IMR-90 (cell line): ENCODE measurements at regions not wholly inside any gene's neighbourhood (a gene's known extent, or its start where the extent isn't known, plus 50 kb on each side); places are given as distances from the start of the nearest gene placed in this dataset.

Experiments used
- ATAC-seq: fragments of 200-7000 bp; cut with Tn5 transposase; 2 replicates; pipeline ENCODE4 v1.9.1; 2020; ENCODE audit warnings: low read depth, mild to moderate bottlenecking, moderate library complexity
- BruUV-seq: library from RNA; stranded (reverse); fragments of 400-500 nt; replicated peaks from 2 replicates; lab custom pipeline; 2021; lab: Mats Ljungman, UMichigan
- CTCF ChIA-PET: fragments of 300-600 bp; formaldehyde crosslinking; extraction: SDS; loops from one replicate; lab custom pipeline; 2021; ENCODE audit warnings: antibody characterized with exemption; lab: Yijun Ruan, JAX
- POLR2A ChIA-PET: fragments of 300-600 bp; sonication (Branson Sonifier 250); formaldehyde crosslinking; loops from one replicate; lab custom pipeline; 2022; ENCODE audit warnings: antibody characterized with exemption; ENCODE audit not compliant: unreplicated experiment; lab: Charles Lee
- DNase-seq: peaks from one replicate; pipeline ENCODE4 v3.0.0; 2013
- H2AFZ ChIP-seq: replicated peaks from 2 replicates; pipeline ENCODE3; 2013; ENCODE audit warnings: low read length, mild to moderate bottlenecking; ENCODE audit not compliant: poor library complexity
- H2AK5ac ChIP-seq: 2 replicates; pipeline ENCODE4 v1.6.1; 2013; ENCODE audit warnings: low read depth, low read length, inconsistent platforms
- H2AK9ac ChIP-seq: replicated peaks from 2 replicates; pipeline ENCODE3; 2013; ENCODE audit warnings: mild to moderate bottlenecking, low read depth, low read length, moderate library complexity; ENCODE audit not compliant: poor library complexity
- H2BK120ac ChIP-seq: 2 replicates; pipeline ENCODE4 v1.6.1; 2013; ENCODE audit warnings: low read depth, low read length, inconsistent platforms
- H2BK15ac ChIP-seq: 3 replicates; pipeline ENCODE4 v1.6.1; 2013; ENCODE audit warnings: low read depth, low read length, inconsistent platforms
- H2BK20ac ChIP-seq: 2 replicates; pipeline ENCODE4 v1.6.1; 2013; ENCODE audit warnings: low read depth, mild to moderate bottlenecking, inconsistent platforms, low read length, moderate library complexity
- H2BK5ac ChIP-seq: 2 replicates; pipeline ENCODE4 v1.6.1; 2013; ENCODE audit warnings: mild to moderate bottlenecking, low read depth, low read length, inconsistent platforms; ENCODE audit not compliant: poor library complexity, severe bottlenecking
- H3K14ac ChIP-seq: replicated peaks from 2 replicates; pipeline ENCODE4 v1.6.1; 2013; ENCODE audit warnings: low read depth, low read length, inconsistent platforms
- H3K18ac ChIP-seq: 2 replicates; pipeline ENCODE4 v1.6.1; 2013; ENCODE audit warnings: low read depth, low read length, control low read depth
- H3K23ac ChIP-seq: 2 replicates; pipeline ENCODE4 v1.6.1; 2013; ENCODE audit warnings: low read depth, low read length, inconsistent platforms
- H3K27ac ChIP-seq: 2 replicates; pipeline ENCODE4 v1.5.1; 2013; ENCODE audit warnings: mild to moderate bottlenecking, control low read depth, low read length; ENCODE audit not compliant: insufficient read depth
- H3K27me3 ChIP-seq: 2 replicates; pipeline ENCODE4 v1.6.1; 2013; ENCODE audit warnings: low read length; ENCODE audit not compliant: control insufficient read depth, insufficient read depth
- H3K36me3 ChIP-seq: 2 replicates; pipeline ENCODE4 v1.6.1; 2013; ENCODE audit warnings: low read length, mixed read lengths; ENCODE audit not compliant: control insufficient read depth, insufficient read depth
- H3K4ac ChIP-seq: 2 replicates; pipeline ENCODE4 v1.6.1; 2013; ENCODE audit warnings: low read depth, low read length, inconsistent platforms
- H3K4me1 ChIP-seq: 2 replicates; pipeline ENCODE4 v1.6.1; 2013; ENCODE audit warnings: low read length, mixed read lengths; ENCODE audit not compliant: control insufficient read depth, insufficient read depth
- H3K4me2 ChIP-seq: 2 replicates; pipeline ENCODE4 v1.6.1; 2013; ENCODE audit warnings: low read depth, mild to moderate bottlenecking, control low read depth, low read length, moderate library complexity
- H3K4me3 ChIP-seq: 2 replicates; pipeline ENCODE4 v1.5.1; 2013; ENCODE audit warnings: low read depth, mild to moderate bottlenecking, control low read depth, low read length, moderate library complexity; ENCODE audit not compliant: insufficient read depth
- H3K56ac ChIP-seq: 2 replicates; pipeline ENCODE4 v1.6.1; 2013; ENCODE audit warnings: low read length, inconsistent platforms; ENCODE audit not compliant: insufficient read depth; ENCODE audit errors: extremely low read depth
- H3K79me1 ChIP-seq, 2 experiments: 2 replicates each; pipeline ENCODE4 v1.6.1; 2013; ENCODE audit warnings: low read length in 2 of 2, inconsistent platforms in 1 of 2, low read depth in 1 of 2
- H3K9ac ChIP-seq: 2 replicates; pipeline ENCODE4 v1.6.1; 2013; ENCODE audit warnings: low read depth, low read length, control low read depth
- H3K9me1 ChIP-seq: 2 replicates; pipeline ENCODE4 v1.6.1; 2013; ENCODE audit warnings: low read length, inconsistent platforms; ENCODE audit not compliant: insufficient read depth
- H3K9me3 ChIP-seq: 2 replicates; pipeline ENCODE4 v1.6.1; 2013; ENCODE audit warnings: low read length; ENCODE audit not compliant: control insufficient read depth, insufficient read depth
- H4K20me1 ChIP-seq: 2 replicates; pipeline ENCODE4 v1.6.1; 2013; ENCODE audit warnings: low read length, inconsistent platforms; ENCODE audit not compliant: insufficient read depth
- H4K5ac ChIP-seq: 2 replicates; pipeline ENCODE4 v1.6.1; 2013; ENCODE audit warnings: mild to moderate bottlenecking, low read depth, low read length, control low read depth
- H4K8ac ChIP-seq, 2 experiments: 2 replicates each; pipeline ENCODE4 v1.6.1; 2013; ENCODE audit warnings: low read depth in 2 of 2, low read length in 2 of 2, control low read depth in 1 of 2, inconsistent platforms in 1 of 2
- H4K91ac ChIP-seq: 2 replicates; pipeline ENCODE4 v1.6.1; 2013; ENCODE audit warnings: low read depth, low read length, inconsistent platforms; ENCODE audit not compliant: insufficient read depth
- CHD1 ChIP-seq: IDR thresholded peaks from 2 replicates; pipeline ENCODE4 v1.6.1; 2012; ENCODE audit warnings: low read depth, low read length, improper control_type of control experiment
- MXI1 ChIP-seq: IDR thresholded peaks from 2 replicates; pipeline ENCODE4 v1.6.1; 2012; ENCODE audit warnings: low read depth, mild to moderate bottlenecking, low read length, moderate library complexity, borderline replicate concordance
- WGBS, 2 experiments: methylation state at CpG; one replicate each; pipeline versions ENCODE4 v1.1.5 to v1.1.7; 2013; ENCODE audit warnings: missing lambda C conversion rate in 2 of 2; ENCODE audit not compliant: insufficient read length in 1 of 2; ENCODE audit errors: extremely low coverage in 2 of 2; 5-methylcytosine and 5-hydroxymethylcytosine counted together
- dilution Hi-C: fragments of 300-500 bp; cut with HindIII; formaldehyde crosslinking; loops from one replicate; pipeline ENCODE4 v1.14.3; 2018; ENCODE audit warnings: low sequenced_read_pairs; ENCODE audit not compliant: unreplicated experiment
- in situ Hi-C: fragments of 300-500 bp; cut with MboI; formaldehyde crosslinking; loops from 3 replicates; pipeline ENCODE4 v1.14.3; 2019; ENCODE audit warnings: low sequenced_read_pairs, inconsistent platforms, mixed read lengths
- intact Hi-C: fragments of 100-400 bp; cut with micrococcal nuclease; formaldehyde crosslinking; loops from 2 replicates; pipeline ENCODE4 v1.10.0; 2022

- Histone ChIP-seq H3K4me1 (peaks cover 2% of the 10 kb centered on the region; the same call in 1 of the 2 replicates), H4K20me1 (no peaks in the 10 kb centered on the region), H2AK5ac (no peak overlapping the region), H3K9me3 (no peaks in the 10 kb centered on the region), H2BK15ac (no peak overlapping the region), H3K4me3 (no peak overlapping the region), H3K56ac (no peak overlapping the region), H3K18ac (no peak overlapping the region), H2AK9ac (no peak overlapping the region), H2AFZ (no peak overlapping the region), H3K4me2 (no peak overlapping the region), H3K9ac (no peak overlapping the region), H3K4ac (no peak overlapping the region), H4K5ac (no peak overlapping the region), H3K27me3 (no peaks in the 10 kb centered on the region), H3K27ac (no peak overlapping the region), H4K91ac (no peak overlapping the region), H2BK5ac (no peak overlapping the region), H2BK20ac (no peak overlapping the region), H3K14ac (no peak overlapping the region), H4K8ac (no peak overlapping the region), H3K36me3 (no peaks in the 10 kb centered on the region), H2BK120ac (no peak overlapping the region), H3K79me1 (no peaks in the 10 kb centered on the region), H3K9me1 (0 out of 2 replicates have a peak, but pooled peaks cover 4% of the 10 kb centered on the region), H3K23ac (no peak overlapping the region)
- WGBS, 2 experiments, result 63% methylated on average over 5 of the region's 5 CpGs; no CpG with 5 or more reads in 1 of the 2 experiments
- POLR2A ChIA-PET, result no interaction called here
- CTCF ChIA-PET, result no interaction called here
- dilution Hi-C loops (no loop called here), intact Hi-C loops (no loop called here), in situ Hi-C loops (no loop called here)
- BruUV-seq, result no TSS peak
- ATAC-seq, result no peak
- no peak for DNase-seq
- TF ChIP-seq CHD1, result no peak
- TF ChIP-seq MXI1, result no peak
Measured at GRCh38 chrX:150240643-150240970, 122.5 kb upstream of the MAMLD1 start.
